WTC11 (cell line): ENCODE measurements at regions not wholly inside any gene's neighbourhood (a gene's known extent, or its start where the extent isn't known, plus 50 kb on each side); places are given as distances from the start of the nearest gene placed in this dataset.
A peak's percentile ranks its signal among the peaks of the same experiment; 100 is the strongest.

Experiments
- ATAC-seq: fragments of 200-7000 bp; cut with Tn5 transposase; 2 replicates; pipeline ENCODE4 v1.10.0; 2021; ENCODE audit warnings: mild to moderate bottlenecking, moderate library complexity
- CTCF ChIA-PET: fragments of 300-600 bp; sonication (Branson Sonifier 250); formaldehyde crosslinking; loops from one replicate; lab custom pipeline; 2021; ENCODE audit warnings: antibody characterized with exemption; lab: Charles Lee
- POLR2A ChIA-PET: fragments of 350-600 bp; sonication (Branson Sonifier 250); formaldehyde crosslinking; loops from one replicate; lab custom pipeline; 2021; ENCODE audit warnings: antibody characterized with exemption; lab: Charles Lee
- DNase-seq: peaks from one replicate; pipeline ENCODE4 v3.0.0; 2021; ENCODE audit warnings: low spot score
- H3K27ac Mint-ChIP-seq: 2 replicates; pipeline ENCODE4 v1.8.0; 2021; ENCODE audit warnings: mixed read lengths
- H3K27me3 Mint-ChIP-seq: 2 replicates; pipeline ENCODE4 v1.8.0; 2021; ENCODE audit warnings: low read depth, mild to moderate bottlenecking, moderate library complexity, mixed read lengths
- H3K36me3 Mint-ChIP-seq: 2 replicates; pipeline ENCODE4 v1.8.0; 2021; ENCODE audit warnings: mixed read lengths
- H3K4me1 Mint-ChIP-seq: 2 replicates; pipeline ENCODE4 v1.8.0; 2022; ENCODE audit warnings: mixed read lengths
- H3K4me3 Mint-ChIP-seq: 2 replicates; pipeline ENCODE4 v1.8.0; 2021; ENCODE audit warnings: mild to moderate bottlenecking, moderate library complexity, mixed read lengths
- H3K9me3 Mint-ChIP-seq: 2 replicates; pipeline ENCODE4 v1.8.0; 2021; ENCODE audit warnings: mixed read lengths
- AFF4 ChIP-seq: sonication (generic); formaldehyde crosslinking; IDR thresholded peaks from 2 replicates; pipeline ENCODE4 v1.8.1; 2023; ENCODE audit warnings: mild to moderate bottlenecking, missing genetic modification reagents, borderline replicate concordance
- ATF1 ChIP-seq: sonication (generic); formaldehyde crosslinking; IDR thresholded peaks from 2 replicates; pipeline ENCODE4 v1.8.1; 2023; ENCODE audit warnings: mild to moderate bottlenecking, moderate library complexity, missing genetic modification reagents
- ATF6 ChIP-seq: sonication (generic); formaldehyde crosslinking; IDR thresholded peaks from 2 replicates; pipeline ENCODE4 v1.8.1; 2023; ENCODE audit warnings: mild to moderate bottlenecking, missing genetic modification reagents
- CBFB ChIP-seq: sonication (generic); formaldehyde crosslinking; IDR thresholded peaks from 2 replicates; pipeline ENCODE4 v1.8.1; 2022; ENCODE audit warnings: mild to moderate bottlenecking, low read depth, missing genetic modification reagents
- CTCF ChIP-seq: fragments of 200-600 bp; IDR thresholded peaks from 2 replicates; pipeline ENCODE4 v1.8.0; 2022; ENCODE audit warnings: antibody characterized with exemption
- ESRRA ChIP-seq: sonication (generic); formaldehyde crosslinking; IDR thresholded peaks from 2 replicates; pipeline ENCODE4 v1.8.1; 2022; ENCODE audit warnings: mild to moderate bottlenecking, missing genetic modification reagents, borderline replicate concordance
- FOXP1 ChIP-seq: sonication (generic); formaldehyde crosslinking; IDR thresholded peaks from 2 replicates; pipeline ENCODE4 v1.8.0; 2022; ENCODE audit warnings: missing genetic modification reagents, mild to moderate bottlenecking, moderate library complexity, borderline replicate concordance
- IRF2 ChIP-seq: sonication (generic); formaldehyde crosslinking; IDR thresholded peaks from 2 replicates; pipeline ENCODE4 v1.8.0; 2022; ENCODE audit warnings: low read depth, missing genetic modification reagents, borderline replicate concordance
- JUN ChIP-seq: sonication (generic); formaldehyde crosslinking; IDR thresholded peaks from 2 replicates; pipeline ENCODE4 v1.8.0; 2023; ENCODE audit warnings: mild to moderate bottlenecking, missing genetic modification reagents
- NFE2L1 ChIP-seq: sonication (generic); formaldehyde crosslinking; IDR thresholded peaks from 2 replicates; pipeline ENCODE4 v1.8.1; 2023; ENCODE audit warnings: missing genetic modification reagents
- NFYB ChIP-seq: sonication (generic); formaldehyde crosslinking; conservative IDR thresholded peaks from 2 replicates; pipeline ENCODE4 v1.8.0; 2022; ENCODE audit warnings: low read depth, missing genetic modification reagents
- OVOL2 ChIP-seq: fragments of 250-450 bp; sonication (Bioruptor Pico); IDR thresholded peaks from 2 replicates; pipeline ENCODE4 v1.9.0; 2021; ENCODE audit warnings: mild to moderate bottlenecking, borderline replicate concordance
- PRDM15 ChIP-seq: sonication (generic); formaldehyde crosslinking; IDR thresholded peaks from 2 replicates; pipeline ENCODE4 v1.8.0; 2022; ENCODE audit warnings: missing genetic modification reagents
- PREB ChIP-seq: sonication (generic); formaldehyde crosslinking; IDR thresholded peaks from 2 replicates; pipeline ENCODE4 v1.8.1; 2022; ENCODE audit warnings: mild to moderate bottlenecking, missing genetic modification reagents, moderate library complexity, borderline replicate concordance
- SMAD3 ChIP-seq: sonication (generic); formaldehyde crosslinking; IDR thresholded peaks from 2 replicates; pipeline ENCODE4 v1.8.0; 2022; ENCODE audit warnings: missing genetic modification reagents, mild to moderate bottlenecking, borderline replicate concordance
- TP53 ChIP-seq: sonication (generic); formaldehyde crosslinking; IDR thresholded peaks from 2 replicates; pipeline ENCODE4 v1.8.1; 2023; ENCODE audit warnings: mild to moderate bottlenecking, missing genetic modification reagents
- USF1 ChIP-seq: sonication (generic); formaldehyde crosslinking; IDR thresholded peaks from 2 replicates; pipeline ENCODE4 v1.8.0; 2022; ENCODE audit warnings: mild to moderate bottlenecking, missing genetic modification reagents
- ZMAT4 ChIP-seq: fragments of 250-450 bp; sonication (Bioruptor Pico); IDR thresholded peaks from 2 replicates; pipeline ENCODE4 v1.9.0; 2021; ENCODE audit warnings: mild to moderate bottlenecking
- ZNF396 ChIP-seq: fragments of 250-450 bp; sonication (Bioruptor Pico); IDR thresholded peaks from 2 replicates; pipeline ENCODE4 v1.8.0; 2021; ENCODE audit warnings: mild to moderate bottlenecking, moderate library complexity, borderline replicate concordance

GRCh38 chr6:2524090-2524489, 226.6 kb downstream of the MYLK4 start:
- DNase-seq (no peak), ATAC-seq (peak; percentile 46)
- Mint-ChIP-seq H3K27me3 (peaks cover 3% of the 10 kb centered on the region; the same call in 1 of the 2 replicates), H3K9me3 (peaks cover 43% of the 10 kb centered on the region), H3K4me1 (no peaks in the 10 kb centered on the region), H3K4me3 (no peak overlapping the region), H3K27ac (no peak overlapping the region), H3K36me3 (peaks cover 20% of the 10 kb centered on the region)
- POLR2A ChIA-PET = no interaction called here
- TF ChIP-seq NFE2L1 (CRISPR knock-in tag) (no peak), CTCF (peak; percentile 15; the same call in 1 of the 2 replicates)
- CTCF ChIA-PET = interaction anchor here (0.7 to 1.5 kb wide), 11 partner anchors 9 to 928 kb away, joined by 3 to 8 read pairs (median 4); no protein-coding TSS in a partner anchor

- POLR2A ChIA-PET = no interaction called here
- DNase-seq (no peak), ATAC-seq (no peak)
- peaks cover 3% of the 10 kb centered on the region; the same call in 1 of the 2 replicates for H3K27me3 Mint-ChIP-seq
- H3K4me1 Mint-ChIP-seq = no peaks in the 10 kb centered on the region
- no peak overlapping the region for H3K4me3 Mint-ChIP-seq
- TF ChIP-seq TP53 (no peak), NFYB (no peak), JUN (CRISPR knock-in tag) (no peak), FOXP1 (CRISPR knock-in tag) (no peak), PRDM15 (CRISPR knock-in tag) (no peak), SMAD3 (CRISPR knock-in tag) (no peak), ATF1 (CRISPR knock-in tag) (no peak)
- H3K27ac Mint-ChIP-seq = no peak overlapping the region
- peaks cover 51% of the 10 kb centered on the region for H3K9me3 Mint-ChIP-seq
- H3K36me3 Mint-ChIP-seq = peaks cover 20% of the 10 kb centered on the region
- CTCF ChIA-PET = no interaction called here
Measured at GRCh38 chr6:2523061-2523460, 227.7 kb downstream of the MYLK4 start.

- POLR2A ChIA-PET = no interaction called here
- no peak for DNase-seq
- peaks cover 51% of the 10 kb centered on the region for H3K9me3 Mint-ChIP-seq
- no peak overlapping the region for H3K27ac Mint-ChIP-seq
- H3K4me3 Mint-ChIP-seq = no peak overlapping the region
- H3K36me3 Mint-ChIP-seq = peaks cover 20% of the 10 kb centered on the region
- ATAC-seq = no peak
- peaks cover 3% of the 10 kb centered on the region; the same call in 1 of the 2 replicates for H3K27me3 Mint-ChIP-seq
- CTCF ChIA-PET = no interaction called here
- no peaks in the 10 kb centered on the region for H3K4me1 Mint-ChIP-seq
- TF ChIP-seq OVOL2 (CRISPR knock-in tag) = no peak
- TF ChIP-seq ZMAT4 (CRISPR knock-in tag) = no peak
- no peak for TF ChIP-seq AFF4 (CRISPR knock-in tag)
- TF ChIP-seq ESRRA (CRISPR knock-in tag) = no peak
- TF ChIP-seq IRF2 (CRISPR knock-in tag) = no peak
- TF ChIP-seq ZNF396 (CRISPR knock-in tag) = no peak
- no peak for TF ChIP-seq PREB
- TF ChIP-seq ATF6 (CRISPR knock-in tag) = no peak
- no peak for TF ChIP-seq CBFB (CRISPR knock-in tag)
- no peak for TF ChIP-seq USF1 (CRISPR knock-in tag)
Measured at GRCh38 chr6:2522521-2522920, 228.2 kb downstream of the MYLK4 start.
